HepG2 (cell line): ENCODE measurements at regions not wholly inside any gene's neighbourhood (a gene's known extent, or its start where the extent isn't known, plus 50 kb on each side); places are given as distances from the start of the nearest gene placed in this dataset.

Experiments used
- ATAC-seq: fragments of 200-7000 bp; cut with Tn5 transposase; 3 replicates; pipeline ENCODE4 v1.9.1; 2020; ENCODE audit warnings: mild to moderate bottlenecking, moderate library complexity
- BruUV-seq: library from RNA; stranded (reverse); fragments of 400-500 nt; replicated peaks from 2 replicates; lab custom pipeline; 2021; lab: Mats Ljungman, UMichigan
- CTCF ChIA-PET: fragments of 300-600 bp; formaldehyde crosslinking; extraction: SDS; loops from one replicate; lab custom pipeline; 2021; ENCODE audit warnings: low total read pairs, inconsistent platforms, low intra/inter-chr PET ratio; lab: Yijun Ruan, JAX
- POLR2A ChIA-PET: fragments of 350-600 bp; sonication (Branson Sonifier 250); formaldehyde crosslinking; loops from one replicate; lab custom pipeline; 2020; ENCODE audit warnings: antibody characterized with exemption, inconsistent platforms; lab: Yijun Ruan, JAX
- DNase-seq: peaks from one replicate; pipeline ENCODE4 v3.0.0-alpha.2; 2015; ENCODE audit warnings: low spot score
- FAIRE-seq: peaks from 3 replicates; lab custom pipeline; 2011; peaks lifted over from hg19 to GRCh38; lab: Jason Lieb, UNC
- H2AFZ ChIP-seq: one replicate; pipeline ENCODE4 v1.6.1; 2011; ENCODE audit warnings: low read length, inconsistent platforms
- H3K27ac ChIP-seq: fragments of 300-600 bp; 3 replicates; pipeline ENCODE4 v1.8.0; 2011; ENCODE audit warnings: mixed run types, mild to moderate bottlenecking, mixed read lengths, low read length, inconsistent platforms; ENCODE audit not compliant: insufficient read depth; ENCODE audit errors: extremely low read length
- H3K27me3 ChIP-seq, 2 experiments: fragments of 200-600 bp in 1 of 2; 2 replicates in 1 of 2; 3 replicates in 1 of 2; pipeline versions ENCODE4 v1.6.0 to v1.8.0; 2011; ENCODE audit warnings: low read length in 2 of 2, mild to moderate bottlenecking in 2 of 2, moderate library complexity in 2 of 2, inconsistent platforms in 1 of 2; ENCODE audit not compliant: insufficient read depth in 2 of 2, control insufficient read depth in 1 of 2
- H3K36me3 ChIP-seq, 2 experiments: fragments of 200-600 bp in 1 of 2; replicated peaks in 1 of 2; 2 replicates in 1 of 2; 3 replicates in 1 of 2; pipeline versions ENCODE4 v1.5.1 to v1.8.0; 2011; ENCODE audit warnings: low read length in 2 of 2, inconsistent platforms in 1 of 2; ENCODE audit not compliant: insufficient read depth in 2 of 2, control insufficient read depth in 1 of 2
- H3K4me1 ChIP-seq: 2 replicates; pipeline ENCODE4 v1.5.1; 2012; ENCODE audit warnings: low read length, inconsistent platforms; ENCODE audit not compliant: insufficient read depth
- H3K4me2 ChIP-seq: 2 replicates; pipeline ENCODE4 v1.6.0; 2011; ENCODE audit warnings: low read depth, low read length, inconsistent platforms
- H3K4me3 ChIP-seq, 3 experiments: fragments of 200-600 bp in 1 of 3; sonication (generic), shearing (Covaris generic) in 1 of 3; replicated peaks in 1 of 3; 2 replicates each; pipeline ENCODE4 v1.5.1; 2011 to 2016; ENCODE audit warnings: low read length in 3 of 3, inconsistent platforms in 2 of 3, low read depth in 2 of 3, mild to moderate bottlenecking in 2 of 3, control low read depth in 1 of 3, mixed read lengths in 1 of 3; ENCODE audit not compliant: insufficient read depth in 1 of 3
- H3K79me2 ChIP-seq: one replicate; pipeline ENCODE4 v1.6.1; 2011; ENCODE audit warnings: low read length, inconsistent platforms; ENCODE audit not compliant: insufficient read depth
- H3K9ac ChIP-seq: 2 replicates; pipeline ENCODE4 v1.6.0; 2011; ENCODE audit warnings: mild to moderate bottlenecking, low read depth, low read length, inconsistent platforms; ENCODE audit not compliant: insufficient read depth
- H3K9me3 ChIP-seq: 2 replicates; pipeline ENCODE4 v1.5.1; 2012; ENCODE audit warnings: mild to moderate bottlenecking, low read length
- H4K20me1 ChIP-seq: 2 replicates; pipeline ENCODE4 v1.6.0; 2011; ENCODE audit warnings: inconsistent platforms, mild to moderate bottlenecking, low read length, moderate library complexity; ENCODE audit not compliant: insufficient read depth
- ARID5B ChIP-seq: IDR thresholded peaks from 2 replicates; pipeline ENCODE4 v1.4.0; 2020; ENCODE audit warnings: mild to moderate bottlenecking, missing genetic modification reagents
- FOXA1 ChIP-seq, 2 experiments: fragments of 450-650 bp in 1 of 2; sonication (generic) in 1 of 2; formaldehyde crosslinking in 1 of 2; IDR thresholded peaks; 2 replicates each; pipeline versions ENCODE4 v1.4.0 to v1.6.1; 2016 to 2020; ENCODE audit warnings: missing genetic modification reagents in 1 of 2
- HMG20A ChIP-seq: IDR thresholded peaks from 2 replicates; pipeline ENCODE4 v1.6.1; 2016; ENCODE audit warnings: borderline replicate concordance
- HOXA3 ChIP-seq: sonication (generic); formaldehyde crosslinking; IDR thresholded peaks from 2 replicates; pipeline ENCODE4 v1.5.0; 2020; ENCODE audit warnings: missing genetic modification reagents
- ISX ChIP-seq: sonication (generic); formaldehyde crosslinking; conservative IDR thresholded peaks from 2 replicates; pipeline ENCODE4 v1.5.0; 2020; ENCODE audit warnings: missing genetic modification reagents
- RBFOX2 ChIP-seq: fragments of 200-400 bp; formaldehyde crosslinking; IDR thresholded peaks from 2 replicates; pipeline ENCODE4 v1.6.1; 2017; ENCODE audit warnings: low read depth, mild to moderate bottlenecking, low read length
- TBP ChIP-seq: sonication (generic); formaldehyde crosslinking; IDR thresholded peaks from 2 replicates; pipeline ENCODE4 v1.5.0; 2020; ENCODE audit warnings: missing genetic modification reagents
- TBX2 ChIP-seq: sonication (generic); formaldehyde crosslinking; IDR thresholded peaks from 2 replicates; pipeline ENCODE4 v1.5.0; 2020; ENCODE audit warnings: missing genetic modification reagents, mild to moderate bottlenecking, borderline replicate concordance
- TFAP4 ChIP-seq: sonication (generic); IDR thresholded peaks from 2 replicates; pipeline ENCODE4 v1.6.1; 2016; ENCODE audit warnings: low read depth, borderline replicate concordance
- TRIM22 ChIP-seq: fragments of 450-650 bp; IDR thresholded peaks from 2 replicates; pipeline ENCODE4 v1.6.1; 2017
- ZFP62 ChIP-seq: sonication (generic); formaldehyde crosslinking; IDR thresholded peaks from 2 replicates; pipeline ENCODE4 v1.4.0; 2020; ENCODE audit warnings: missing genetic modification reagents
- ZNF549 ChIP-seq: sonication (generic); formaldehyde crosslinking; IDR thresholded peaks from 2 replicates; pipeline ENCODE4 v1.5.0; 2020; ENCODE audit warnings: missing genetic modification reagents
- ZNF550 ChIP-seq: sonication (generic); formaldehyde crosslinking; IDR thresholded peaks from 2 replicates; pipeline ENCODE4 v1.4.0; 2020; ENCODE audit warnings: mild to moderate bottlenecking, missing genetic modification reagents, borderline replicate concordance
- ZNF570 ChIP-seq: sonication (generic); formaldehyde crosslinking; IDR thresholded peaks from 2 replicates; pipeline ENCODE4 v1.4.0; 2020; ENCODE audit warnings: mild to moderate bottlenecking, missing genetic modification reagents, borderline replicate concordance
- in situ Hi-C: cut with HindIII; loops from 2 replicates; pipeline ENCODE4 v1.10.0; 2017; ENCODE audit warnings: low pct_unique_long_range_greater_than_20kb; ENCODE audit not compliant: extremely low pct_ligation_motif_present
- intact Hi-C: fragments of 100-400 bp; cut with micrococcal nuclease; formaldehyde crosslinking; loops from one replicate; pipeline ENCODE4 v1.10.0; 2022; ENCODE audit not compliant: unreplicated experiment
- TF ChIP-seq, protein P1 (sequence below): IDR thresholded peaks from 2 replicates; pipeline ENCODE4 v1.6.1; 2016; ENCODE audit warnings: low read depth, borderline replicate concordance

GRCh38 chr4:114091546-114091945 lies 112.1 kb upstream of the ARSJ start (continued):
- TF ChIP-seq TRIM22 (no peak), HMG20A (CRISPR knock-in tag) (no peak)
- TF ChIP-seq, protein P1, sequence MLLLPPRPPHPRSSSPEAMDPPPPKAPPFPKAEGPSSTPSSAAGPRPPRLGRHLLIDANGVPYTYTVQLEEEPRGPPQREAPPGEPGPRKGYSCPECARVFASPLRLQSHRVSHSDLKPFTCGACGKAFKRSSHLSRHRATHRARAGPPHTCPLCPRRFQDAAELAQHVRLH (CRISPR knock-in tag): no peak

- ATAC-seq (no peak), FAIRE-seq (no peak), DNase-seq (no peak)
- no peaks in the 10 kb centered on the region for H4K20me1 ChIP-seq
- no peak overlapping the region for H3K4me3 ChIP-seq
- H3K79me2 ChIP-seq: no peaks in the 10 kb centered on the region
- no peaks in the 10 kb centered on the region for H3K36me3 ChIP-seq
- no peaks in the 10 kb centered on the region for H3K9me3 ChIP-seq
- H2AFZ ChIP-seq: no peak overlapping the region
- no peak overlapping the region for H3K9ac ChIP-seq
- no peaks in the 10 kb centered on the region for H3K27me3 ChIP-seq
- in situ Hi-C loops (no loop called here), intact Hi-C loops (no loop called here)
- TF ChIP-seq TBP (CRISPR knock-in tag): no peak
- TF ChIP-seq HOXA3: no peak
- no peak for TF ChIP-seq ARID5B (CRISPR knock-in tag)
- TF ChIP-seq ZFP62 (CRISPR knock-in tag): no peak
- no peak for TF ChIP-seq ZNF570 (CRISPR knock-in tag)
- TF ChIP-seq TBX2 (CRISPR knock-in tag): no peak
- TF ChIP-seq ISX (CRISPR knock-in tag): no peak
- no peak for TF ChIP-seq ZNF549 (CRISPR knock-in tag)
- TF ChIP-seq TFAP4: no peak
- no peak for TF ChIP-seq FOXA1 (IDR thresholded peaks at IDR 0.05)
- no peak for TF ChIP-seq FOXA1 (CRISPR knock-in tag; IDR thresholded peaks at IDR 0.05)
- no peak for TF ChIP-seq ZNF550
- no peak for TF ChIP-seq RBFOX2
- POLR2A ChIA-PET: no interaction called here
- H3K4me1 ChIP-seq: no peaks in the 10 kb centered on the region
- CTCF ChIA-PET: no interaction called here
- no TSS peak for BruUV-seq
- no peak overlapping the region for H3K4me2 ChIP-seq
- no peak overlapping the region for H3K27ac ChIP-seq
These were observed 113.8 kb upstream of the ARSJ start for GRCh38 chr4:114093221-114093715.
